Nephron (organoid): ENCODE measurements at regions not wholly inside any gene's neighbourhood (a gene's known extent, or its start where the extent isn't known, plus 50 kb on each side); places are given as distances from the start of the nearest gene placed in this dataset.
A peak's percentile ranks its signal among the peaks of the same experiment; 100 is the strongest.

Experiments used
- H3K27ac Mint-ChIP-seq, 3 experiments: 2 replicates each; pipeline ENCODE4 v1.8.0; 2020; ENCODE audit warnings: mixed read lengths in 3 of 3, mild to moderate bottlenecking in 2 of 3, moderate library complexity in 1 of 3
- H3K27me3 Mint-ChIP-seq: 2 replicates; pipeline ENCODE4 v1.8.0; 2021; ENCODE audit warnings: low read depth, mild to moderate bottlenecking, moderate library complexity, mixed read lengths
- H3K36me3 Mint-ChIP-seq: 2 replicates; pipeline ENCODE4 v1.8.0; 2020; ENCODE audit warnings: low read depth, mixed read lengths
- H3K4me1 Mint-ChIP-seq: 2 replicates; pipeline ENCODE4 v1.8.0; 2020; ENCODE audit warnings: mixed read lengths
- H3K4me3 Mint-ChIP-seq, 3 experiments: 2 replicates each; pipeline ENCODE4 v1.8.0; 2020; ENCODE audit warnings: mild to moderate bottlenecking in 3 of 3, mixed read lengths in 3 of 3, moderate library complexity in 2 of 3
- H3K9me3 Mint-ChIP-seq: 2 replicates; pipeline ENCODE4 v1.8.0; 2020; ENCODE audit warnings: mixed read lengths
- CTCF ChIP-seq, 3 experiments: fragments of 200-600 bp; sonication (generic); IDR thresholded peaks; one replicate each; pipeline ENCODE4 v1.5.0; 2021; ENCODE audit warnings: antibody characterized with exemption in 3 of 3; ENCODE audit not compliant: unreplicated experiment in 3 of 3

- H3K9me3 Mint-ChIP-seq, result peaks cover 2% of the 10 kb centered on the region
- H3K4me1 Mint-ChIP-seq, result no peaks in the 10 kb centered on the region
- no peak overlapping the region for H3K4me3 Mint-ChIP-seq
- no peak overlapping the region for H3K27ac Mint-ChIP-seq
- TF ChIP-seq CTCF (IDR thresholded peaks at IDR 0.05; ENCODE audit: unreplicated experiment in 3 of 3), result no peak
- H3K27me3 Mint-ChIP-seq, result no peaks in the 10 kb centered on the region
- no peaks in the 10 kb centered on the region for H3K36me3 Mint-ChIP-seq
Observed at GRCh38 chr7:145481985-145482384, 634.6 kb upstream of the CNTNAP2 start.

- Mint-ChIP-seq H3K4me3 (no peak overlapping the region), H3K27me3 (no peaks in the 10 kb centered on the region), H3K36me3 (no peaks in the 10 kb centered on the region), H3K4me1 (peaks cover 9% of the 10 kb centered on the region), H3K27ac (no peak overlapping the region), H3K9me3 (no peaks in the 10 kb centered on the region)
- TF ChIP-seq CTCF (IDR thresholded peaks at IDR 0.05; ENCODE audit: unreplicated experiment in 3 of 3), result no peak
Observed at GRCh38 chr7:145478541-145478940, 638.1 kb upstream of the CNTNAP2 start.

GRCh38 chr7:145474009-145474686 lies 638.3 kb upstream of the TPK1 start:
- no peak for TF ChIP-seq CTCF (IDR thresholded peaks at IDR 0.05; ENCODE audit: unreplicated experiment in 3 of 3)
- no peaks in the 10 kb centered on the region for H3K9me3 Mint-ChIP-seq
- H3K27me3 Mint-ChIP-seq, result no peaks in the 10 kb centered on the region
- H3K36me3 Mint-ChIP-seq, result no peaks in the 10 kb centered on the region
- peak overlapping the region in 1 of 3 experiments; percentile 0 for H3K27ac Mint-ChIP-seq
- H3K4me3 Mint-ChIP-seq, result no peak overlapping the region
- peaks cover 9% of the 10 kb centered on the region for H3K4me1 Mint-ChIP-seq

- peaks cover 9% of the 10 kb centered on the region for H3K4me1 Mint-ChIP-seq
- H3K36me3 Mint-ChIP-seq, result no peaks in the 10 kb centered on the region
- H3K9me3 Mint-ChIP-seq, result peaks cover 6% of the 10 kb centered on the region
- H3K27ac Mint-ChIP-seq, result peak overlapping the region in 1 of 3 experiments; percentile 3
- H3K27me3 Mint-ChIP-seq, result no peaks in the 10 kb centered on the region
- TF ChIP-seq CTCF (IDR thresholded peaks at IDR 0.05; ENCODE audit: unreplicated experiment in 3 of 3), result no peak
- H3K4me3 Mint-ChIP-seq, result no peak overlapping the region
Observed at GRCh38 chr7:145471883-145472282, 636.0 kb upstream of the TPK1 start.

GRCh38 chr7:145464287-145464686 lies 628.4 kb upstream of the TPK1 start:
- H3K27me3 Mint-ChIP-seq, result no peaks in the 10 kb centered on the region
- TF ChIP-seq CTCF (IDR thresholded peaks at IDR 0.05; ENCODE audit: unreplicated experiment in 3 of 3), result no peak
- H3K36me3 Mint-ChIP-seq, result no peaks in the 10 kb centered on the region
- H3K4me1 Mint-ChIP-seq, result no peaks in the 10 kb centered on the region
- H3K4me3 Mint-ChIP-seq, result no peak overlapping the region
- peaks cover 12% of the 10 kb centered on the region for H3K9me3 Mint-ChIP-seq
- H3K27ac Mint-ChIP-seq, result no peak overlapping the region

GRCh38 chr7:145462463-145462862 lies 626.6 kb upstream of the TPK1 start:
- no peaks in the 10 kb centered on the region for H3K27me3 Mint-ChIP-seq

More at GRCh38 chr7:145462463-145462862, 626.6 kb upstream of the TPK1 start:
- Mint-ChIP-seq H3K36me3 (no peaks in the 10 kb centered on the region), H3K4me1 (no peaks in the 10 kb centered on the region), H3K27ac (no peak overlapping the region), H3K9me3 (peaks cover 10% of the 10 kb centered on the region), H3K4me3 (no peak overlapping the region)
- TF ChIP-seq CTCF (IDR thresholded peaks at IDR 0.05; ENCODE audit: unreplicated experiment in 3 of 3), result no peak
